PC-3 (cell line): ENCODE measurements at regions not wholly inside any gene's neighbourhood (a gene's known extent, or its start where the extent isn't known, plus 50 kb on each side); places are given as distances from the start of the nearest gene placed in this dataset.

Source experiments
- ATAC-seq: fragments of 200-7000 bp; cut with Tn5 transposase; 2 replicates; pipeline ENCODE4 v1.9.1; 2020; ENCODE audit warnings: mild to moderate bottlenecking, moderate library complexity
- BruUV-seq: library from RNA; stranded (reverse); fragments of 400-500 nt; replicated peaks from 2 replicates; lab custom pipeline; 2021; lab: Mats Ljungman, UMichigan
- CTCF ChIA-PET: fragments of 300-600 bp; sonication (Branson Sonifier 250); formaldehyde crosslinking; loops from one replicate; lab custom pipeline; 2022; ENCODE audit warnings: antibody characterized with exemption; lab: Charles Lee
- POLR2A ChIA-PET: fragments of 300-600 bp; sonication (Branson Sonifier 250); formaldehyde crosslinking; loops from one replicate; lab custom pipeline; 2022; ENCODE audit warnings: antibody characterized with exemption; ENCODE audit not compliant: unreplicated experiment; lab: Charles Lee
- DNase-seq: peaks from one replicate; pipeline ENCODE4 v3.0.0-alpha.2; 2015
- H2AFZ ChIP-seq: fragments of 300-600 bp; sonication (generic); 2 replicates; pipeline ENCODE4 v1.6.0; 2016; ENCODE audit warnings: antibody characterized with exemption, low read length
- H3F3A ChIP-seq: fragments of 300-600 bp; sonication (generic); one replicate; pipeline ENCODE4 v1.6.0; 2017; ENCODE audit warnings: antibody characterized with exemption, low read length, control low read depth, mild to moderate bottlenecking; ENCODE audit not compliant: unreplicated experiment
- H3K27ac ChIP-seq: fragments of 300-600 bp; sonication (generic); 2 replicates; pipeline ENCODE4 v1.5.1; 2016; ENCODE audit warnings: mild to moderate bottlenecking, low read length
- H3K27me3 ChIP-seq: fragments of 300-600 bp; sonication (generic); 2 replicates; pipeline ENCODE4 v1.6.1; 2016; ENCODE audit warnings: low read length, mixed read lengths
- H3K36me3 ChIP-seq: fragments of 300-600 bp; sonication (generic); 2 replicates; pipeline ENCODE4 v1.6.1; 2016; ENCODE audit warnings: low read depth, mixed run types, low read length, mixed read lengths
- H3K4me1 ChIP-seq: fragments of 300-600 bp; sonication (generic); 2 replicates; pipeline ENCODE4 v1.5.1; 2016; ENCODE audit warnings: low read length; ENCODE audit not compliant: insufficient read depth
- H3K4me2 ChIP-seq: fragments of 300-600 bp; sonication (generic); 2 replicates; pipeline ENCODE4 v1.6.0; 2016; ENCODE audit warnings: low read length
- H3K4me3 ChIP-seq: fragments of 300-600 bp; sonication (generic); 2 replicates; pipeline ENCODE4 v1.5.1; 2016; ENCODE audit warnings: mild to moderate bottlenecking, low read length, mixed read lengths
- H3K79me2 ChIP-seq: fragments of 300-600 bp; sonication (generic); 2 replicates; pipeline ENCODE4 v1.6.1; 2017; ENCODE audit warnings: low read length, mixed read lengths
- H3K9ac ChIP-seq: fragments of 300-600 bp; sonication (generic); 2 replicates; pipeline ENCODE4 v1.6.0; 2016; ENCODE audit warnings: mild to moderate bottlenecking, low read length
- H3K9me2 ChIP-seq: fragments of 300-600 bp; sonication (generic); replicated peaks from 2 replicates; pipeline ENCODE4 v1.6.1; 2016; ENCODE audit warnings: mixed run types, low read length, mixed read lengths
- H3K9me3 ChIP-seq: fragments of 300-600 bp; sonication (generic); 2 replicates; pipeline ENCODE4 v1.6.1; 2016; ENCODE audit warnings: low read length, mixed read lengths
- H4K20me1 ChIP-seq: fragments of 300-600 bp; sonication (generic); 2 replicates; pipeline ENCODE4 v1.6.1; 2016; ENCODE audit warnings: low read length, mixed read lengths
- EZH2 ChIP-seq: fragments of 300-600 bp; sonication (generic); IDR thresholded peaks from one replicate; pipeline ENCODE4 v1.6.1; 2017; ENCODE audit warnings: antibody characterized with exemption, mild to moderate bottlenecking, low read length; ENCODE audit not compliant: unreplicated experiment
- EZH2phosphoT487 ChIP-seq: fragments of 300-600 bp; sonication (generic); IDR thresholded peaks from 2 replicates; pipeline ENCODE4 v1.6.1; 2018; ENCODE audit warnings: mild to moderate bottlenecking, antibody characterized with exemption, low read length, borderline replicate concordance
- intact Hi-C: fragments of 100-400 bp; cut with micrococcal nuclease; formaldehyde crosslinking; loops from 2 replicates; pipeline ENCODE4 v1.9.0; 2023
- TF ChIP-seq, protein P1 (sequence below): fragments of 300-600 bp; sonication (generic); conservative IDR thresholded peaks from 2 replicates; pipeline ENCODE4 v1.5.1; 2017; ENCODE audit warnings: antibody characterized with exemption, low read depth, mild to moderate bottlenecking, low read length

DNA sequence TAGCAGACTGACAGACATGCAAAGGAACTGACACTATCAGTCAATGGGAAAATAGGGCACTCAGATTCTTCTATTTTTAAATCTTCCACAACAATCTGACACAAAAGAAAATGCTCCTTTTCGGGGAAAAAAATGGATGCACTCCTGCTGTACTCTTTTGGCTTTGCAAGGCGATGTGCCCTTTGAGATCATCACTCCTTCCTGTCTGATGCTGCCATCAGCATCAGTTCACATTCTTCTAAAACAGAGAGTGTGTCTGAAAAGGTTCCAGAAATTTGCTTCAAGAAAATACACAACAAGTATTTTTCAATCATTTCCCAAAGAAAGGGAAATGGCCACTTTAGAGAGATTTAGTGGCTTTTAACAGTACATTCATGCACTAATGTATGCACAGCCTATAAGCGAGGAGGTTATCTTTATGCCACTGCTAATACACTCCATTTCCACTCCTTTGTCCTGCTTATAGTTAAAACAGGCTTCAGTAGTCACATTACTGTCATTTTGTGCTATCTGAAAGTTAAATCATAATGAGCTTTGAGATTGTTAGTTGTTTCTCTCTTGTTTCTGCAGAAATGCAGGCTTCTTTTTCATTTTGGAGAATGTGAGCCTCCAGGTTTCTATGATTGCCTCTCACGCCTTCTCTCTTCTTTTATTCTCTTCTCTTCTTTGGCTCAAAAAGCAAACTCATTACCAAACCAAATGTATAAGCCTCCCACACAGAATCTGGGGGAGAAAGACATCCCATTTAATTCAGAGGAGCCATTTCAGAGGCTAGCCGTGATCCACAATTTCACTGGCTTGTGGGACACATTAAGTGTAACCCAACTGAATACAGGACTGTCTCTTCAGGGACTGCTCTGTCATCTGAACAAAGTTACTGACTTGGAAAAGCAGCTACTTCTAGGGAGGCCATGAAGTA is 110.9 kb upstream of the CCDC196 start:
- Histone ChIP-seq H4K20me1 (no peaks in the 10 kb centered on the region), H3K79me2 (no peaks in the 10 kb centered on the region), H3K4me2 (no peak overlapping the region), H3K36me3 (no peaks in the 10 kb centered on the region), H3K27ac (no peak overlapping the region), H3K4me1 (0 out of 2 replicates have a peak, but pooled peaks cover 4% of the 10 kb centered on the region), H3K9me3 (no peaks in the 10 kb centered on the region), H3K9me2 (no peaks in the 10 kb centered on the region), H2AFZ (no peak overlapping the region), H3K9ac (no peak overlapping the region), H3K27me3 (peaks cover 7% of the 10 kb centered on the region; the same call in 1 of the 2 replicates), H3K4me3 (no peak overlapping the region), H3F3A (no peaks in the 10 kb centered on the region)
- DNase-seq (no peak), ATAC-seq (no peak)
- TF ChIP-seq EZH2phosphoT487 (no peak), EZH2 (no peak)
- TF ChIP-seq, protein P1, sequence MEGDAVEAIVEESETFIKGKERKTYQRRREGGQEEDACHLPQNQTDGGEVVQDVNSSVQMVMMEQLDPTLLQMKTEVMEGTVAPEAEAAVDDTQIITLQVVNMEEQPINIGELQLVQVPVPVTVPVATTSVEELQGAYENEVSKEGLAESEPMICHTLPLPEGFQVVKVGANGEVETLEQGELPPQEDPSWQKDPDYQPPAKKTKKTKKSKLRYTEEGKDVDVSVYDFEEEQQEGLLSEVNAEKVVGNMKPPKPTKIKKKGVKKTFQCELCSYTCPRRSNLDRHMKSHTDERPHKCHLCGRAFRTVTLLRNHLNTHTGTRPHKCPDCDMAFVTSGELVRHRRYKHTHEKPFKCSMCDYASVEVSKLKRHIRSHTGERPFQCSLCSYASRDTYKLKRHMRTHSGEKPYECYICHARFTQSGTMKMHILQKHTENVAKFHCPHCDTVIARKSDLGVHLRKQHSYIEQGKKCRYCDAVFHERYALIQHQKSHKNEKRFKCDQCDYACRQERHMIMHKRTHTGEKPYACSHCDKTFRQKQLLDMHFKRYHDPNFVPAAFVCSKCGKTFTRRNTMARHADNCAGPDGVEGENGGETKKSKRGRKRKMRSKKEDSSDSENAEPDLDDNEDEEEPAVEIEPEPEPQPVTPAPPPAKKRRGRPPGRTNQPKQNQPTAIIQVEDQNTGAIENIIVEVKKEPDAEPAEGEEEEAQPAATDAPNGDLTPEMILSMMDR, result no peak
- POLR2A ChIA-PET, result no interaction called here
- CTCF ChIA-PET, result interaction anchor here (1.0 kb wide), 1 partner anchor 16 kb away, joined by 4 read pairs; no protein-coding TSS in a partner anchor
- intact Hi-C loops, result no loop called here
- no TSS peak for BruUV-seq

DNA sequence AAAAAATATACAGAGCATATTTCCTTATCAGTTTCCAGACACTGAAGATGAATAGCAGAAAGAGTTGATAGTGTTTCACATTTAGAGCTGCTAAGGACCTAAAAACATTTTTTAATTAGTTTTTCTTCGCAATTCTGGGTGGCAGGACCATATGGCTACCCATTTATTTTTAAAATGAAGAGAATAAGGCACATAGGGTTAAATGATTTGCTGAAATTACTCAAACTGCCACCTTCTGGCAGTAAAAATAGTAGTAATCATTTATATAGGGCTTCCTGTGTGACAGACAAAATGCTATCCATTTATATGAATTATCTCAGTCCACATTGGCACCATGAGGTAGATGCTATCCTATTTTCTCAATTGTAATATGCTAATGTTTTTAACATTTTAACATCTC is 108.6 kb upstream of the CCDC196 start:
- no peaks in the 10 kb centered on the region for H3K9me3 ChIP-seq
- H3K27ac ChIP-seq, result no peak overlapping the region
- H3K4me2 ChIP-seq, result no peak overlapping the region
- ATAC-seq (no peak), DNase-seq (no peak)
- CTCF ChIA-PET, result no interaction called here
- no peaks in the 10 kb centered on the region for H3F3A ChIP-seq
- H3K9ac ChIP-seq, result no peak overlapping the region
- H3K27me3 ChIP-seq, result peaks cover 7% of the 10 kb centered on the region; the same call in 1 of the 2 replicates
- H3K79me2 ChIP-seq, result no peaks in the 10 kb centered on the region
- H3K4me3 ChIP-seq, result no peak overlapping the region
- no TSS peak for BruUV-seq
- H3K9me2 ChIP-seq, result no peaks in the 10 kb centered on the region
- no peak overlapping the region for H2AFZ ChIP-seq
- intact Hi-C loops, result no loop called here
- POLR2A ChIA-PET, result no interaction called here
- no peak for TF ChIP-seq EZH2
- TF ChIP-seq, protein P1, result peak; percentile 33; the same call in 1 of the 2 replicates
- H4K20me1 ChIP-seq, result no peaks in the 10 kb centered on the region
- no peaks in the 10 kb centered on the region for H3K36me3 ChIP-seq
- H3K4me1 ChIP-seq, result 0 out of 2 replicates have a peak, but pooled peaks cover 4% of the 10 kb centered on the region
